GM21360 (cell line): ENCODE measurements at regions not wholly inside any gene's neighbourhood (a gene's known extent, or its start where the extent isn't known, plus 50 kb on each side); places are given as distances from the start of the nearest gene placed in this dataset.
"Not testable (repeated sequence)": the region's sequence is repeated elsewhere in the genome, so short reads cannot be mapped to it uniquely, and the experiment has no call there.

ENCODE experiments used
- ATAC-seq: cut with Tn5 transposase; IDR thresholded peaks from one replicate; pipeline ENCODE4 v1.9.1; 2021; ENCODE audit warnings: mild to moderate bottlenecking, moderate library complexity; ENCODE audit not compliant: unreplicated experiment

GRCh38 chr16:29311461-29312344 lies 94.8 kb downstream of the NPIPB11 start:
- ATAC-seq, result no peak

GRCh38 chr16:29310852-29311314 lies 95.6 kb downstream of the NPIPB11 start:
- no peak for ATAC-seq

- not testable (repeated sequence) for ATAC-seq
Measured at GRCh38 chr16:29310243-29310642, 96.3 kb downstream of the NPIPB11 start.

- not testable (repeated sequence) for ATAC-seq
Measured at GRCh38 chr16:29309601-29310000, 96.9 kb downstream of the NPIPB11 start.

- no peak for ATAC-seq
Measured at GRCh38 chr16:29308644-29309546, 97.6 kb downstream of the NPIPB11 start.

- ATAC-seq, result no peak
Measured at GRCh38 chr16:29307598-29308507, 98.7 kb downstream of the NPIPB11 start.

GRCh38 chr16:29306943-29307597 lies 99.4 kb downstream of the NPIPB11 start:
- no peak for ATAC-seq

- no peak for ATAC-seq
Measured at GRCh38 chr16:29306201-29306600, 100.3 kb downstream of the NPIPB11 start.

- ATAC-seq, result not testable (repeated sequence)
Measured at GRCh38 chr16:29305018-29305417, 101.5 kb downstream of the NPIPB11 start.

- ATAC-seq, result no peak
Measured at GRCh38 chr16:29304251-29304650, 102.3 kb downstream of the NPIPB11 start.

GRCh38 chr16:29303520-29303919 lies 103.0 kb downstream of the NPIPB11 start:
- no peak for ATAC-seq

- ATAC-seq, result no peak
Measured at GRCh38 chr16:29302976-29303375, 103.5 kb downstream of the NPIPB11 start.

GRCh38 chr16:29302433-29302832 lies 104.1 kb downstream of the NPIPB11 start:
- not testable (repeated sequence) for ATAC-seq

- not testable (repeated sequence) for ATAC-seq
Measured at GRCh38 chr16:29301662-29302285, 104.7 kb downstream of the NPIPB11 start.

- ATAC-seq, result not testable (repeated sequence)
Measured at GRCh38 chr16:29300541-29301535, 105.7 kb downstream of the NPIPB11 start.

GRCh38 chr16:29300030-29300491 lies 106.5 kb downstream of the NPIPB11 start:
- ATAC-seq, result not testable (repeated sequence)

- not testable (repeated sequence) for ATAC-seq
Measured at GRCh38 chr16:29298997-29299396, 107.5 kb downstream of the NPIPB11 start.

GRCh38 chr16:29298307-29298706 lies 108.2 kb downstream of the NPIPB11 start:
- not testable (repeated sequence) for ATAC-seq
